ENCODE measurements at regions not wholly inside any gene's neighbourhood (a gene's known extent, or its start where the extent isn't known, plus 50 kb on each side); places are given as distances from the start of the nearest gene placed in this dataset.
A peak's percentile ranks its signal among the peaks of the same experiment; 100 is the strongest.

- H3K4me3 ChIP-seq (replicated peaks in 1 of 2; ENCODE audit: low read depth in 2 of 2, low read length in 2 of 2): no peak overlapping the region
Observed at GRCh38 chr6:130602151-130602770, 224.9 kb upstream of the SMLR1 start.

GRCh38 chr6:130603391-130603790, 223.8 kb upstream of the SMLR1 start:
- H3K4me3 ChIP-seq (replicated peaks in 1 of 2; ENCODE audit: low read depth in 2 of 2, low read length in 2 of 2): no peak overlapping the region
- no peak for TF ChIP-seq CTCF (IDR thresholded peaks at IDR 0.05; ENCODE audit: low read depth, low read length)
- DNase-seq (ENCODE audit: low read depth in 2 of 2): no peak

More at GRCh38 chr6:130602151-130602770, 224.9 kb upstream of the SMLR1 start:
- no peak for TF ChIP-seq CTCF (IDR thresholded peaks at IDR 0.05; ENCODE audit: low read depth, low read length)
- peak; percentile 74 to 97 for DNase-seq (ENCODE audit: low read depth in 2 of 2)

GRCh38 chr6:130604841-130605399, 222.3 kb upstream of the SMLR1 start:
- DNase-seq (ENCODE audit: low read depth in 2 of 2): no peak
- H3K4me3 ChIP-seq (replicated peaks in 1 of 2; ENCODE audit: low read depth in 2 of 2, low read length in 2 of 2): no peak overlapping the region
- no peak for TF ChIP-seq CTCF (IDR thresholded peaks at IDR 0.05; ENCODE audit: low read depth, low read length)

GRCh38 chr6:130610303-130610702, 216.9 kb upstream of the SMLR1 start:
- TF ChIP-seq CTCF (IDR thresholded peaks at IDR 0.05; ENCODE audit: low read depth, low read length): no peak
- no peak overlapping the region for H3K4me3 ChIP-seq (replicated peaks in 1 of 2; ENCODE audit: low read depth in 2 of 2, low read length in 2 of 2)
- DNase-seq (ENCODE audit: low read depth in 2 of 2): peak in 1 of 2 donors; percentile 34

GRCh38 chr6:130611366-130611765, 215.8 kb upstream of the SMLR1 start:
- TF ChIP-seq CTCF (IDR thresholded peaks at IDR 0.05; ENCODE audit: low read depth, low read length): no peak
- no peak for DNase-seq (ENCODE audit: low read depth in 2 of 2)
- no peak overlapping the region for H3K4me3 ChIP-seq (replicated peaks in 1 of 2; ENCODE audit: low read depth in 2 of 2, low read length in 2 of 2)

- no peak overlapping the region for H3K4me3 ChIP-seq (replicated peaks in 1 of 2; ENCODE audit: low read depth in 2 of 2, low read length in 2 of 2)
- no peak for TF ChIP-seq CTCF (IDR thresholded peaks at IDR 0.05; ENCODE audit: low read depth, low read length)
- DNase-seq (ENCODE audit: low read depth in 2 of 2): no peak
Observed at GRCh38 chr6:130613176-130613575, 214.0 kb upstream of the SMLR1 start.

- no peak overlapping the region for H3K4me3 ChIP-seq (replicated peaks in 1 of 2; ENCODE audit: low read depth in 2 of 2, low read length in 2 of 2)
- no peak for TF ChIP-seq CTCF (IDR thresholded peaks at IDR 0.05; ENCODE audit: low read depth, low read length)
- DNase-seq (ENCODE audit: low read depth in 2 of 2): no peak
Observed at GRCh38 chr6:130615816-130616215, 211.4 kb upstream of the SMLR1 start.

All from cardiac fibroblast (primary cell).